ENCODE measurements at regions not wholly inside any gene's neighbourhood (a gene's known extent, or its start where the extent isn't known, plus 50 kb on each side); places are given as distances from the start of the nearest gene placed in this dataset.
"Not testable (repeated sequence)": the region's sequence is repeated elsewhere in the genome, so short reads cannot be mapped to it uniquely, and the experiment has no call there.

DNA sequence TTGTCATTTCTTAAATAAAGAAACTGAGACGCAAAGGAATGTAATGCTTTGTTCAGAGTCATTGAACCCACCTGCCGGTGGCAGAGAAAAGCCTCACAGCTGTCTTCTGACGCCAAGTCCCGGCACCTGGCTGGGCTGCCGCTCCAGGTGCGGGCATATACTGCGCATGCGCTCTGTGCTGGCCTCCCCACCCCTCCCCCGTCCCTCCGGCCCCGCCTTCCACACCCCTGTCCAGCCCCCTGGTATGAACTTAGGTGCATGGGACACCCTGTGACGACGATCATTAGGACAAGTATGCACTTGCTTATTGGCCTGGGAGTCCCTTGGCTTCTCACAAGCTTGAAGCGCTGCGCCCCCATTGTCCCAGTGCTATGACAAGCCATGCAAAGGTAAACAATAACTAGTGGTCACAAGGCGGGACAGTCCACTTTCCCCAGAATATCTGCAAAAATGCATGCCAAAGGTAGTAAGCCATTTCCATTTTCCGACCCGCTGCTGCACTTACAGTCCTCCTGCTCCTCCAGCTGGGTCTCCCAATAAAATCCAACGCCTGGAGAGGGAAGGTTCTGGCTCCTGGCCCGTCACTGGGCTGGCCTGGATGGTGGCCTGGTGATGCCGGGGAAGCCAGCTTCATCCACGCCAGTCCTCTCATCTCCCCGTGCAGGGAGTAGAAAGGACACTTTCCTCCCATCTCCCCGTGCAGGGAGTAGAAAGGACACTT lies 100.4 kb downstream of the PSMG1 start:
- DNase-seq (ENCODE audit: low read depth) = no peak

GRCh38 chr21:39080366-39080765 lies 102.9 kb downstream of the PSMG1 start:
- DNase-seq (ENCODE audit: low read depth) = no peak

- no peak for DNase-seq (ENCODE audit: low read depth)
Observed at GRCh38 chr21:39079617-39080016, 103.6 kb downstream of the PSMG1 start.

DNA sequence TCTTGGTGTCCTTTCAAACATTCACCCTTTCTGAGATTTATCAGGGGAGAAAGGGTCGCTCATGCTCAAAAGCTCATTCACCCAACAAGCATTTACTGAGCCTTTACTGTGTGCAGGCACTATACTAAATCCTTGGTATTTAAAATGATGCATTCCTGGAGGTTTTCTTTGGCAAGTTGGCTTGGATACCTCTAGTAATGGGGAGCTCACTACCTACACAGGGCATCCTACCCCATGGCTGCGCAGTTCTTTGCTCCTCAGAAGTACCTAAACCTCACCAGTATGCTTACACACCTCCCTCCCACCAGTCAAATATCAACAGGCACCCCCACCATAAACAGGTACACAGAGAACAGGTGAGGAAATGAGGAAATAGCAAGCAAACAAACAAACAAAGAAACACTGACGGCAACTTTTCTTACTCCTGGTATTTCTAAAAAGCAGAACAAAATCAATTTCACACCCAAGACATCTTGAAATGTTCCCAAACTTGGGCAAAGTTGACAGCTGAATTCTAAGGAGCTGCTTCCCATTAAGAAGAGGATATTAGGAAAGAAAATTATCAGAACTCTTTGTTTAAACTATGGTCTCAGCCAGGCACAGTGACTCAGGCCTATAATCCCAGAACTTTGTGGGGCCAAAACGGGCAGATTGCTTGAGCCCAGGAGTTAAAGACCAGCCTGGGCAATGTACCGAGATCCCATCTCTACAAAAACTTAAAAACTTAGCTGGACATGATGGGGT lies 104.8 kb downstream of the PSMG1 start:
- no peak for DNase-seq (ENCODE audit: low read depth)

GRCh38 chr21:39077876-39078275 lies 105.4 kb downstream of the PSMG1 start:
- DNase-seq (ENCODE audit: low read depth) = no peak

GRCh38 chr21:39074508-39074907 lies 108.7 kb downstream of the PSMG1 start:
- DNase-seq (ENCODE audit: low read depth) = no peak

DNA sequence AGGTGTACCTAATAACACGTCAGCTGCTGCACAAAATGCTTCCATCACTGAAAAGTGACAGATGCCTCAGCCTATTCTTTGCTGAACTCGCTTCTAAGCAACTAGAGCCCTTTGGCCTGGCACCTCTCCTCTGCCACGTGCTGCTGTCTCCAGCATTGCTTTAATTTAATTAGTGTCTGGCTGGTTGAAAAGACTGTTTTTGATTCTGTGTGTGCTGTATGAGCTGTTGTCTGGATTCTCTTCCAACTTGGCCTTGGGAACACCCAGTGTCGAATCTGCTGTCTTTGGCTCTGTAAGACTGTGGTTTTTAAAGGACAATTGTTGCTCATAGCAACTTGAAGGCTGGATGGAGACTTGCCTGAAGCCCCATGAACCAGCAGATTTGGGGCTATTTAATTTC lies 109.5 kb downstream of the PSMG1 start:
- no peak for DNase-seq (ENCODE audit: low read depth)

DNA sequence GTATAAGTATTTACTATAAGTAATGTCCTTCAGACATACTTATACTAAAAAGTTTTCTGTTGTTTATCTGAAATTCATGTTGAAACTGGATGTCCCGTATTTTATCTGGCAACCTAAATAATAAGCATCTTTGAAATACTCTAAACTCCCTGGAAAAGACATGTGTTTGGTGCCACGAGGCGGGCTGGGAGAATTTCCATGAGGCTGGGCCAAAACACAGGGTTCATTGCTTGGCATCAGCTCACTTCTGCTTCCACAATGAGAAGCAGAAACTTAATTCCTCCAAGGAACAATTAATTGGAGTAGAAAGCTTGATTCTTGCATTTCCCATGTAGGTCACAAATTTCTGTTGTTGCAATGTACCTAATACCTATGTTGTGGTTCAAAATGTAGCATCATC lies 110.2 kb downstream of the PSMG1 start:
- no peak for DNase-seq (ENCODE audit: low read depth)

- DNase-seq (ENCODE audit: low read depth) = no peak
Observed at GRCh38 chr21:39072468-39072867, 110.8 kb downstream of the PSMG1 start.

DNA sequence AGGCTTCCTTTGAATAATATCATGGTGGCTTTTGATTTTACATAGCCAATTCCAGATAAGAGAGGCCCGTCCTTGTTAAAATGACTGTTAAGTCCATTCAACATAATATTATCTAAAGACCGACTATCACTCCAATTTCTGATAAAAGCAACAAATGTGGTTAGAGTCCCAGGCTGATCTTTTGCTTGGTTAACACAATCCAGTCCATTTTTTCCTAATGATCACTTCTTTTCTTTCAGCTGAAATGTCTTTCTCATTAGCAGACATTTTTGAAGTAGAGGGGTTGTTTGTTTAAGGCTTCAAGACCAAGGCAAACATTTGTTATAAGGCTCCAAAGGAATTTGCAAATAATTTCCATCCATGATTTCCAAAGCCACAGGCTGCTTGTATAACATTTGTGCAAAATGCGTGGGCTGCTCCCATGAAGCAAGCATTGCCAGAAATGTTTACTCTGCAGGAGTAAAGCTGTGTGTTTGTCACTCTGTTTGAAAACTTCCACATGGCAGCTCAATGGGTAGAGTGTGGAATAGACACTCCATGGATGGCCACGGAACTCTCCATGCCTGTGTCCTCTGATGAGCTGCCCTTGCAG lies 111.5 kb downstream of the PSMG1 start:
- DNase-seq (ENCODE audit: low read depth) = no peak

DNA sequence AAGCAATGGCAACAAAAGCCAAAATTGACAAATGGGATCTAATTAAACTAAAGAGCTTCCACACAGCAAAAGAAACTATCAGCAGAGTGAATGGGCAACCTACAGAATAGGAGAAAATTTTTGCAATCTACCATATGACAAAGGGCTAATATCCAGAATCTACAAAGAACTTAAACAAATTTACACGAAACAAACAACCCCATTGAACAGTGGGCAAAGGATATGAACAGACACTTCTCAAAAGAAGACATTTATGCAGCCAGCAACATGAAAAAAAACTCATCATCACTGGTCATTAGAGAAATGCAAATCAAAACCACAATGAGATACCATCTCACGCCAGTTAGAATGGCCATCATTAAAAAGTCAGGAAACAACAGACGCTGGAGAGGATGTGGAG lies 113.4 kb downstream of the PSMG1 start:
- DNase-seq (ENCODE audit: low read depth) = not testable (repeated sequence)

DNA sequence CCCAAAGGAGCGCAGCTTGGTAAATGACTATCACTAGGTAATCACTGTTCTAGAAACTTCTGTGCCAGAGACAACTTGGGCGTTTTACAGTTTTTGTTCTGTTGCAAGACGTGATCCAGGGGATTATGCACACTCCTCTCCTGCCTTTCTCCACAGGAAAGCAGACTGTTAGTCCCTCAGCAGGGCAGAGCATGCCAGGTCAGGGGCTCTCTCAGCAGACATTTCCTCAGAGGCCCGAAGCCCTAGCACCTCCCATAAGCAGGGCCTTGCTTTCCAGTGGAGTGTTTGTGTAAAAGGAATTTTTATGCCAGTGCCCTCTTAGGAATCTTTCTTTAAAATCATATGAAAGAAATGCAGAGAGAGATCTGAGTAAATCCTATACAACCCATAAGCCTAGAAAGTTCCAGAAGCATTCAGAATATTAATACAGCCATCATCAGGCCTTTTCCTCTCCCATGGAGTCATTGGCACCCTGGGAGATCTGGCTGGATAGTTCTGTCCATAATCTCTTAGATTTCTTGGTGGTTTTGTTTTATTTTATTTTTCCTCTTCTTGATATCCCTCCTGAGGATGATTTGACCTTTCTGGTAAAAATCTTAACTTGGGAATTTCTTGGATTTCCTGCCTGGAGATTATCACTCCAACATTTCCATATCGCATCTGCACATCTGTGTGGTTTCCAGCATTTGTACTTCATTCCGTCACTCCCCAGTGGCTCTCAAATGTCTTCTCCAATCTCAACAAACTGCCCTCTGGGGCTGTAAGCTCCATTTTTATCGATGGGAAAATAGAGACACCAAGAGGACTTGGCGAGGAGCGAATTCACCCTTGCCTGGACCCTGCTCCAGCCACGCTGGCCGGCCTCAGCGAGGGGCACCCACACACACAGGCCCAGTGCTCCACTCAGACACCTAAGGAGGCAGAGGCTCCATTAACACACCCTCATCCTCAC lies 116.1 kb downstream of the PSMG1 start:
- no peak for DNase-seq (ENCODE audit: low read depth)

DNA sequence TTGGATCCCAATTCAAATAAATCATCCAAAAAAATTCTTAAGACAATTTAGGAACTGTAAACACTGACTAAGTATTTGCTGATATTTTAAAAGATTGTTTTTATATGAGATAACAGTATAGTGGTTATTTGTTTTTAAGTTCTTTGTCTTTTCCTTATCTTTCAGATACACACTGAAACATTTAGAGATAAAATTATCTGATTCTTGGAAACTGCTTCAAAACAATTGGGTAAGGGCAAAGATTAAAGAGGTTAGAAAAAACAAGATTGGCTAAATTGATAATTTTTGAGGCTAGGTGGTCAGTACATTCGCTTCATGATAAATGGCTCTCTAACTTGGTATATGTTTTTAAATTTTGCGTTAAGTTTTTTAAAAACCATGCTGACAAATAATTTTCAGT lies 117.3 kb downstream of the PSMG1 start:
- no peak for DNase-seq (ENCODE audit: low read depth)

DNA sequence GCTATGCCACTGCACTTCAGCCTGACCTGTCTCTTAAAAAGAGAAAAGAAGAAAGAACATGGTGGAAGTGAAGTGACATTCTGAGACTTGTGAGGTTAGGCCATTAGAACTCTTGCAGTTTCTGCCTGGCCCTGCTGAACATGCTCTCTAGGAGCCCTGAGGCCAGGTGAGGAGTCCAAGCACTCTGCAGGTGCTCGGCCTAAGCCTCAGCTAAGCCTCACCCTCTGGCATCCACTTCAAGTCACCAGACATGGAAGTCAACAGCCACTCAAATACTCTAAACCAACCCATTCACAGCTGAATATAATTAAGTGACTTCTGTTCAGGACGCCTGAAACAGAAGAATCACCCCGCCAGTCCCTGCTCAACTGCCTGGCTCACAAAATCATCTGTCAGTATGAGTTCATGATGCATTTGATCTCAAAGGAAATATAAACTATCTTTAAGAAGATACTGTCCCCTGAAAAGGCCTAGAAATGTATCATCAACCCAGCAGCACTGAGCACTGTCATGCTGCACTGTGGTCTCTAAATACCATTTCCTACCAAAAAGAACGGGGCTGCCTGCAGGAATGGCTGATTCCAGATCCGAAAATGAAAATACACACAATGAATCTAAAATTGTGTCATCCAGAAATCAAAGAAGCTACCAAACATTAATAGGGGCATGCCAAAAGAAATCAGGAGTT lies 118.8 kb downstream of the PSMG1 start:
- DNase-seq (ENCODE audit: low read depth) = no peak

DNA sequence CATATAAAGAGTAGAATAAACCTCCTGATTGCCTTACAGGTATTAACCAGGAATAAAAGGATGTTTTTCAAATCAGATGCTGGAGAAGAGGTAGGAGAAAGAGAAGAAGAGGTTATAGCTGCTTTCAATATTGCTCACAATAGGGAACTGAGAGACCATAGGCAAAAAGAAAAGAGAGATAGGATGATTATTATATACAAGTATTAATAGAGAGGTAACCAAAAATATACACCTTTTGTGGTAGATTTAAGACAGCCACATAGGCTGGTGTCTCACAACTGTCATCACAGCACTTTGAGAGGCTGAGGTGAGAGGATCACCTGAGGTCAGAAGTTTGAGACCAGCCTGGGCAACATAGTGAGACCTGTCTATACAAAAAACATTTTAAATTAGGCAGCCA lies 119.7 kb downstream of the PSMG1 start:
- DNase-seq (ENCODE audit: low read depth) = no peak

- DNase-seq (ENCODE audit: low read depth) = no peak
Observed at GRCh38 chr21:39062196-39062595, 121.1 kb downstream of the PSMG1 start.

DNA sequence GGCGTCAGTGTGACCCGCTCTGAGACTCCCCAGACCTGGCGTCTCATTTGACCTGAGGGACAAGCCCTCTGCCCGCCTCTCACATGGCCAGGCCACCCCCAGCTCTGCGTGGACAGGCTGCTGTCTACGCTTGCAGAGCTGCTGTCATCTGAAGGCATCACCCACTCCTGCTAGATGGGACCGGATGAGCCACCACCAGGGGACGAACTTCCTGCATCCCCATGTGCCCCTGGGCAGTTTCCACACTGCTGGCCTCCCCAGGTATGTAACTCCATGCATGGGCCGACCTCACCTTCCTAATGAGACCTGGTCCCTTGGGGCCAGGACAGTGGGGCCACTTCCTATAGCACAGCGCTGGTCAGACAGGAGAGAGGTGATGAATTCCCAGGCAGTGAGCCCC lies 121.5 kb downstream of the PSMG1 start:
- DNase-seq (ENCODE audit: low read depth) = no peak

GRCh38 chr21:39060485-39061083 lies 122.7 kb downstream of the PSMG1 start:
- no peak for DNase-seq (ENCODE audit: low read depth)

- DNase-seq (ENCODE audit: low read depth) = no peak
Observed at GRCh38 chr21:39057121-39057520, 126.1 kb downstream of the PSMG1 start.

DNA sequence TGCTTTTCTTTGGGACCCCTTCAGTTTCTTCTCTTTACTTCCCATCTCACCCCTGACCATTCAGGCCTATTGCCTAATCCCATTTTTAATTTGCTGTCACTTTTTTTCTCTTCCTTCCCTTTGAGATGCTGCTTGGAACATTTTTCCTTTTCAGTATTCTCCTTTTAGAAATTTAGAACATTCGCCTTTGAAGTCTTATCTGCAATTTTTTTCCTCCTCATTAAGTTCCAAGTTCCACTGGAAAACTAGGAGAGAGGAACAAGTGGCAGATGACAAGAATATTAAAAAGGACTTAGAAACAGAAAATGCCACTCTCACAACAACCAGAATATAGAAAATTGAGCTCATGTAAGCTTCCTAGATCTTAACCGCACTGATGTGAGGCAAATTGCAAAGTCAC lies 126.6 kb downstream of the PSMG1 start:
- DNase-seq (ENCODE audit: low read depth) = no peak

- no peak for DNase-seq (ENCODE audit: low read depth)
Observed at GRCh38 chr21:39055167-39055767, 128.0 kb downstream of the PSMG1 start.
